ENCODE measurements at regions not wholly inside any gene's neighbourhood (a gene's known extent, or its start where the extent isn't known, plus 50 kb on each side); places are given as distances from the start of the nearest gene placed in this dataset.

GRCh38 chr13:83958531-83958930 lies 76.3 kb upstream of the SLITRK1 start:
- DNase-seq, result no peak

- DNase-seq, result no peak
Observed at GRCh38 chr13:83955011-83955410, 72.7 kb upstream of the SLITRK1 start.

- DNase-seq, result no peak
Observed at GRCh38 chr13:83953916-83954315, 71.6 kb upstream of the SLITRK1 start.

GRCh38 chr13:83950293-83950692 lies 68.0 kb upstream of the SLITRK1 start:
- no peak for DNase-seq

- no peak for DNase-seq
Observed at GRCh38 chr13:83943530-83944279, 61.4 kb upstream of the SLITRK1 start.

GRCh38 chr13:83941701-83942335 lies 59.5 kb upstream of the SLITRK1 start:
- no peak for DNase-seq

- no peak for DNase-seq
Observed at GRCh38 chr13:83940742-83941141, 58.5 kb upstream of the SLITRK1 start.

GRCh38 chr13:83937579-83937978 lies 55.3 kb upstream of the SLITRK1 start:
- no peak for DNase-seq

- no peak for DNase-seq
Observed at GRCh38 chr13:83935566-83935965, 53.3 kb upstream of the SLITRK1 start.
